Dedifferentiated amniotic fluid mesenchymal stem cell (primary cell): ENCODE measurements at regions not wholly inside any gene's neighbourhood (a gene's known extent, or its start where the extent isn't known, plus 50 kb on each side); places are given as distances from the start of the nearest gene placed in this dataset.
A peak's percentile ranks its signal among the peaks of the same experiment; 100 is the strongest.

Experiments
- DNase-seq: peaks from one replicate; pipeline ENCODE4 v3.0.0-alpha.2; 2016; ENCODE audit errors: extremely low spot score

DNA sequence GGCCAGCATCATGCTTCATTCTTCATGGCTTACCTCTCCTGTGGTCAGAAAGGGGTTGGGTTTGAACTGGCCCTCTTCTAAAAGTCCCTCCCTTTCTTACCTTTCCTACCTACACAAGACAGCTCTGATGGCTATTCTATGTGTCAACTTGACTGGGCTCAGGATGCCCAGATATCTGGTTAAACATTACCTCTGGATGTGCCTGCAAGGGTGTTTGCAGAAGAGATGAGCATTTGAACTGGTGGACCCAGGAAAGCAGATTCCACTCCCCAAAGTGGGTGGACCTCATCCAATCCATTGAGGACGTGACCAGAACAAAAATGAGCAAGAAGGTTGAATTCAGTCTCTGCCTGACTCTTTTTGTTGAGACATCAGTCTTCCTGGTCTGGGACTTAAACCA, 79.0 kb upstream of the TCF7L2 start:
- DNase-seq: no peak

DNA sequence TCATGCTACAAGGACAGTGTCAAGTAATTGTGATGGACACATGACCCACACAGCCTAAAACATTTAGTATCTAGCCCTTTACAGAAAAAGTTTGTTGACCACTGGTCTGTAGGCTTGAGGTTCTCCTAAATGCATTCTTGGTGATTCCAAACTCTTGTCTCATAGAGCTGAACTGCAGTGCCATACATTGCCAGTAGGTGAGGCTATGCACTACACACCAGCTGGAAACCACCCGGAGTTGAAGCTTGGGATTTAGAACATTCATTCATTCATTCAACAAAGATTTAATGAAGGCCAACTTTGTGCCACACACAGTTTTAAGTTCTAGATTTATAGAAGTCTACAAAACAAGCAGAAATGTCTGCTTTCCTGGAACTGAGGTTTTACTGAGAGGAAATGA, 77.3 kb upstream of the TCF7L2 start:
- no peak for DNase-seq

- DNase-seq: no peak
These were observed 76.5 kb upstream of the TCF7L2 start for GRCh38 chr10:112873541-112873940.

- DNase-seq: no peak
These were observed 75.1 kb upstream of the TCF7L2 start for GRCh38 chr10:112874982-112875381.

- peak; percentile 26 for DNase-seq
These were observed 74.4 kb upstream of the TCF7L2 start for GRCh38 chr10:112875476-112876267.

DNA sequence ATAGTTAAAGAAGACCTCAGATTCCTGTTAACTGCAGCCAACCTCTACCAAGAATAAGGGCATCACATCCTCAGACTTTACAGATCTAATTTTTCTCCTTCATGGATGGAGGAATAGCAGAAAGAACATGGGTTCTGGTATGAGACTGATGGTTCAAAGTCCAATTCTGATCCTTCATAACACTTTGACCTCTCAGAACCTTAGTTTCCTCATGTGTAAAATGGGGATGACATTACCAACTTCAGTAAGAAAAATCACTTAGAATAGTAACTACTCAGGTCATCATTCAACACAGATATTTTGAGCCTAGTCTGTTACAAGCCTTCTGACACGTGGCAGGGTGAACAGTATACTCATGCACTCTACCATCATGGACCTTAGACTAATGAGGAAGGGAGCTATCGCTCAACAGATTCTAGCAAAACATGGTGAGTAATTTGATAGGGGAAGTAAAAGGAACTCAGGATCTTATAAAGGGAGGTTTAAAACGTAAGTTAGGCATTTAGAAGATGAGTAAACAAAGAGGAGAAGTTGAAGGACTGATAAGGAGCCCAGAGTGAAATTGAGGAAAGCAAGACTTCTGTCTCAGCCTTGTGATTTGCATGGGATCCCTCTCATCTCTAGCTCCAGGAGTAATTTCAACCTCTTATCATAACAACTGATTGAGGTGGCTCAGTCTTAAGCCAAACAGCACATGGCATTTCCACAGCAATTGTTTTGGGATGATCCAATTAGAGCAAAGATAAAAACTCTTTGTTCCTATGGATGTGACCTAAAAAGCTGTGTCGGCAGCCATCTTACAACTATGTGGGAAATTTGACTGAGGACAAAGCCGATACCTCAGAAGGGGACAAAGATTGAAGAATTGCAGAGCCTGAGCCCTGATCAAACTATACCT, 69.2 kb upstream of the TCF7L2 start:
- no peak for DNase-seq

DNA sequence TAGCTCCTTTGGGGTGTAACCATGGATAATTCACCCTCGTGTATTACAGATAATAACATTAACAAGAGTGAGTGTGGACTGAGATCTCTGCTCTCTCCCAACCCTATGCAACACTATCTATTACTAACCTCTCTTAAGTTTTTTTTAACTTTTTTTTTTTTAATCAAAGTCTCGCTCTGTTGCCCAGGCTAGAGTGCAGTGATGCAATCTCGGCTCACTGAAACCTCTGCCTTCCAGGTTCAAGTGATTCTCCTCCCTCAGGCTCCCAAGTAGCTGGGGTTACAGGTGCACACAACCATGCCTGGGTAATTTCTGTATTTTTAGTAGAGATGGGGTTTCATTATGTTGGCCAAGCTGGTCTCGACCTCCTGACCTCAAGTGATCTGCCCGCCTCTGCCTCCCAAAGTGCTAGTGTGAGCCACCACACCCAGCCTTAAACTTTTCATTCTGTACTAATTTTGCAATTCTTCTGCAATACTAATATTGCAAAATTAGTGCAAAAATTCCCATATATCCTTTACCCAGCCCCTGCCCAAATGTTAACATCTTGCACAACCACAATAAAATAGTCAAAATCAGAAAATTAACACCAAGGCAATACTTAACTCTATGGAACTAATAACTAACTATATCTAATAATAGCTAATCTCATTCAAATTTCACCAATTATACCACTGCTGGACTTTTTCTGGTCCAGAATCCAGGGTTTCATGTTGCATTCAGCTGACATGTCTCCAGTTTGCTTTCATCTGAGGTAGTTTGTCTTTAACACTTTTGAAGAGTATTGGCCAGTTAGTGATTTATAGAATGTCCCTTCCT, 66.5 kb upstream of the TCF7L2 start:
- no peak for DNase-seq

GRCh38 chr10:112884179-112884504, 65.9 kb upstream of the TCF7L2 start:
- DNase-seq: no peak

- no peak for DNase-seq
These were observed 63.6 kb upstream of the TCF7L2 start for GRCh38 chr10:112886463-112886862.

GRCh38 chr10:112887968-112888367, 62.1 kb upstream of the TCF7L2 start:
- no peak for DNase-seq

DNA sequence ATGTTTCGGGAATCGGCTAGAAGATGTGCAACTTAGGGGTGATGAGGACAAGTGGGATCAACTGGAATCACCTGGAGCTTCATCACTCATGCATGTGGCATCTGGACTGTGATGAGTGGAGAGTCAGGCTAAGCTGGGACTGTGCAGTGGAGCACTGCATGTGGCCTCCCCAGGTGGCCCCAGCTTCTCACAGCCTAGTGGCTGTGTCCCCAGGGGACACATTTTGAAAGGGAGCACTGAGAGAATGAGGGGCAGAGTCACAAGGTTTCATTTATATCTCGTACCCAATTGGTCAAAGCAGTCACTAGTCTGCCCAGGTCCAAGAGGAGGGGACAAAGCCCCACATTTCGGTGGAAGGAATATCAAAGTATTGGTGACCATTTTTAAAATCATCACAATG, 54.8 kb upstream of the TCF7L2 start:
- DNase-seq: no peak

DNA sequence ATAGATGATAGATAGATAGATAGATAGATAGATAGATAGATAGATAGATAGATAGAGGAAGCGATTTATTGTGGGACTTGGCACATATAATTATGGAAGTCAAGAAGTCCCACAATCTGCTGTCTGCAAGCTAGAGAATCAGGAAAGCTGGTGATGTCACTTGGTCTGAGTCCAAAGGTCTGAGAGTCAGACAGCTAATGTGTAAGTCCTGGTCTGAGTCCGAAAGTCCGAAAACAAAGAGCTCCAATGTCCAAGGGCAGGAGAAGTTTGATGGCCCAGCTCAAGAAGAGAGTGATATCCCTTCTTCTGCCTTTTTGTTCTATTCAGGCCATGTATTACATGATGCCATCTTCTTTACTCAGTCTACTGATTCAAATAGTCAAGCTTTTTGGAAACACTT, 53.8 kb upstream of the TCF7L2 start:
- no peak for DNase-seq

GRCh38 chr10:112896722-112897121, 53.3 kb upstream of the TCF7L2 start:
- no peak for DNase-seq

GRCh38 chr10:112898540-112899390, 51.3 kb upstream of the TCF7L2 start:
- DNase-seq: no peak

DNA sequence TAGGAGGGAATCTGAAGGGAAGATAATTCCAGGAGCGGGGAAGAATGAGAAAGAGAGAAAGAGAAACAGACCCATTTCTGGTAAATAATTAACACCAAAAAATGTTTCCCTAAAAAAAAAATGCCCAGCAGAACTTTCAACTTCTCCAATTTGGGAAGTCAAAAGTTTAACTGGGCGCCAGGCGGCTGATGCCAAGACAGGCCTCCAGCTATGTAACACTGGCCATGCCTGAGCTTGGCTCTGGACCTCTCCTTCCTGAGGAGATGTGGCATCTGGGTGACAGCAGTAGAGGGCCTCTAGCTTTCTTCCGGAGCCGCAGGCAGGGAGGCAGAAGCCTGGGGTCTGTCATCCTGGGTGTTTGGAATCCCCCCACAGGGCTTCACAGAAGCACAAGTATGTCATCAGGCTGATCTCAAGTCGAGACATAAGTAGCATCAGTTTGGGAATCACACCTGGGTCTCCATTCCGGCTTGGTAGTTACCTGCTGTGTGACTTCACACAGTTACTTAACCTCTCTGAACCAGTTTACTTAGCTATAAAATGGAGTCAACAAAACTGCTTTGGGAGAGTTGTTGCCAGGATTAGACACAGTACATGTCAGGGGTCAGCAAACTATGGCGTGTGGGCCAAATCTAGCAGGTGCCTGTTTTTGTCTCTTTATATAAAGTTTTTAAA, 50.5 kb upstream of the TCF7L2 start:
- no peak for DNase-seq
